Activated T-helper 1 cell treated with Interleukin-2 at 50 U/mL for 16 hours (primary cell): ENCODE measurements at regions not wholly inside any gene's neighbourhood (a gene's known extent, or its start where the extent isn't known, plus 50 kb on each side); places are given as distances from the start of the nearest gene placed in this dataset.

Source experiments
- DNase-seq: peaks from one replicate; pipeline ENCODE4 v3.0.0-alpha.2; 2020; ENCODE audit warnings: low read depth

- DNase-seq = no peak
Observed at GRCh38 chr16:66265556-66266141, 100.8 kb upstream of the CDH5 start.

GRCh38 chr16:66265048-66265415 lies 101.5 kb upstream of the CDH5 start:
- no peak for DNase-seq

- no peak for DNase-seq
Observed at GRCh38 chr16:66264311-66265047, 102.0 kb upstream of the CDH5 start.

GRCh38 chr16:66263973-66264310 lies 102.5 kb upstream of the CDH5 start:
- no peak for DNase-seq

- no peak for DNase-seq
Observed at GRCh38 chr16:66263168-66263972, 103.1 kb upstream of the CDH5 start.

GRCh38 chr16:66262253-66263167 lies 104.0 kb upstream of the CDH5 start:
- no peak for DNase-seq

GRCh38 chr16:66261826-66262225 lies 104.7 kb upstream of the CDH5 start:
- no peak for DNase-seq

GRCh38 chr16:66260522-66261254 lies 105.8 kb upstream of the CDH5 start:
- no peak for DNase-seq

GRCh38 chr16:66258916-66259845 lies 107.3 kb upstream of the CDH5 start:
- no peak for DNase-seq

- DNase-seq = no peak
Observed at GRCh38 chr16:66256919-66257318, 109.6 kb upstream of the CDH5 start.

- DNase-seq = no peak
Observed at GRCh38 chr16:66255647-66256046, 110.8 kb upstream of the CDH5 start.

GRCh38 chr16:66254751-66255150 lies 111.7 kb upstream of the CDH5 start:
- DNase-seq = no peak

- DNase-seq = no peak
Observed at GRCh38 chr16:66254106-66254505, 112.4 kb upstream of the CDH5 start.

GRCh38 chr16:66251476-66252160 lies 114.9 kb upstream of the CDH5 start:
- DNase-seq = no peak

- DNase-seq = no peak
Observed at GRCh38 chr16:66250686-66251431, 115.6 kb upstream of the CDH5 start.

GRCh38 chr16:66247516-66248481 lies 118.7 kb upstream of the CDH5 start:
- no peak for DNase-seq

- DNase-seq = no peak
Observed at GRCh38 chr16:66245868-66246267, 120.6 kb upstream of the CDH5 start.

- DNase-seq = no peak
Observed at GRCh38 chr16:66245072-66245471, 121.4 kb upstream of the CDH5 start.
